Mesothelial cell of epicardium (in vitro differentiated cells): ENCODE measurements at regions not wholly inside any gene's neighbourhood (a gene's known extent, or its start where the extent isn't known, plus 50 kb on each side); places are given as distances from the start of the nearest gene placed in this dataset.

Experiments used
- DNase-seq, 2 experiments: peaks; one replicate each; pipeline ENCODE4 v3.0.0; 2021; ENCODE audit warnings: low spot score in 2 of 2; ENCODE audit not compliant: unreplicated experiment in 2 of 2
- H3K27ac Mint-ChIP-seq: 2 replicates; pipeline ENCODE4 v1.8.0; 2021; ENCODE audit warnings: mixed read lengths
- H3K27me3 Mint-ChIP-seq: 2 replicates; pipeline ENCODE4 v1.8.0; 2021; ENCODE audit warnings: low read depth, mixed read lengths
- H3K36me3 Mint-ChIP-seq: 2 replicates; pipeline ENCODE4 v1.8.0; 2021; ENCODE audit warnings: mixed read lengths
- H3K4me1 Mint-ChIP-seq: 2 replicates; pipeline ENCODE4 v1.8.0; 2021; ENCODE audit warnings: mixed read lengths
- H3K4me3 Mint-ChIP-seq: 2 replicates; pipeline ENCODE4 v1.8.0; 2021; ENCODE audit warnings: mild to moderate bottlenecking, moderate library complexity, mixed read lengths
- H3K9me3 Mint-ChIP-seq: 2 replicates; pipeline ENCODE4 v1.8.0; 2021; ENCODE audit warnings: mixed read lengths
- TF ChIP-seq, protein P1 (sequence below): fragments of 200-600 bp; sonication (generic); IDR thresholded peaks from one replicate; pipeline ENCODE4 v1.5.0; 2021; ENCODE audit warnings: antibody characterized with exemption; ENCODE audit not compliant: unreplicated experiment

GRCh38 chr15:31179693-31180092, 78.2 kb upstream of the TRPM1 start:
- Mint-ChIP-seq H3K27ac (no peak overlapping the region), H3K4me3 (no peak overlapping the region), H3K27me3 (no peaks in the 10 kb centered on the region), H3K9me3 (peaks cover 29% of the 10 kb centered on the region), H3K4me1 (no peaks in the 10 kb centered on the region), H3K36me3 (no peaks in the 10 kb centered on the region)
- TF ChIP-seq, protein P1, sequence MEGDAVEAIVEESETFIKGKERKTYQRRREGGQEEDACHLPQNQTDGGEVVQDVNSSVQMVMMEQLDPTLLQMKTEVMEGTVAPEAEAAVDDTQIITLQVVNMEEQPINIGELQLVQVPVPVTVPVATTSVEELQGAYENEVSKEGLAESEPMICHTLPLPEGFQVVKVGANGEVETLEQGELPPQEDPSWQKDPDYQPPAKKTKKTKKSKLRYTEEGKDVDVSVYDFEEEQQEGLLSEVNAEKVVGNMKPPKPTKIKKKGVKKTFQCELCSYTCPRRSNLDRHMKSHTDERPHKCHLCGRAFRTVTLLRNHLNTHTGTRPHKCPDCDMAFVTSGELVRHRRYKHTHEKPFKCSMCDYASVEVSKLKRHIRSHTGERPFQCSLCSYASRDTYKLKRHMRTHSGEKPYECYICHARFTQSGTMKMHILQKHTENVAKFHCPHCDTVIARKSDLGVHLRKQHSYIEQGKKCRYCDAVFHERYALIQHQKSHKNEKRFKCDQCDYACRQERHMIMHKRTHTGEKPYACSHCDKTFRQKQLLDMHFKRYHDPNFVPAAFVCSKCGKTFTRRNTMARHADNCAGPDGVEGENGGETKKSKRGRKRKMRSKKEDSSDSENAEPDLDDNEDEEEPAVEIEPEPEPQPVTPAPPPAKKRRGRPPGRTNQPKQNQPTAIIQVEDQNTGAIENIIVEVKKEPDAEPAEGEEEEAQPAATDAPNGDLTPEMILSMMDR = no peak
- DNase-seq = no peak

DNA sequence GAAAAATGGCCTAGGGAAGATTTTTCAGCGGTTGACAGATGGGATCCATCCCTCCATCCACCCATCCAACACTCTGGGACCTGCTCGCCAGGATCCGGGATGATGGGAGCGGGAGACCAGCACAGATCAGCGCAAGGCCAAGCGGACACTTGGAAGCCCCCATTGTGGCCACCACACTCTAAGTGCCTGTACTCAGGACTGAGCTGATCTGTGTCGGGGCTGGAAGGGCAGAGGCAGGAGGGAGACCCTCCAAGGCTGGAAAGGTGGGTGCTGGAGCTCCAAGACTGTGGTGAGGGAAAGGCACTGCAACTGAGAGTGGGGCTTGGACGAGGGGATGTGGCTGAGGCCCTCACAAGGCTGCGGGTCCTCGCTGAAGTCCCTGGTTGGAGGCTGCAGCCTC, 91.8 kb upstream of the TRPM1 start:
- peaks cover 24% of the 10 kb centered on the region for H3K9me3 Mint-ChIP-seq

GRCh38 chr15:31195871-31196270, 94.3 kb upstream of the TRPM1 start:
- no peak overlapping the region for H3K27ac Mint-ChIP-seq
- H3K4me1 Mint-ChIP-seq = no peaks in the 10 kb centered on the region

More for the DNA sequence above, 91.8 kb upstream of the TRPM1 start:
- TF ChIP-seq, protein P1 = no peak
- Mint-ChIP-seq H3K27me3 (peaks cover 3% of the 10 kb centered on the region), H3K27ac (no peak overlapping the region), H3K4me1 (no peaks in the 10 kb centered on the region), H3K4me3 (no peak overlapping the region), H3K36me3 (peaks cover 4% of the 10 kb centered on the region)
- no peak for DNase-seq

DNA sequence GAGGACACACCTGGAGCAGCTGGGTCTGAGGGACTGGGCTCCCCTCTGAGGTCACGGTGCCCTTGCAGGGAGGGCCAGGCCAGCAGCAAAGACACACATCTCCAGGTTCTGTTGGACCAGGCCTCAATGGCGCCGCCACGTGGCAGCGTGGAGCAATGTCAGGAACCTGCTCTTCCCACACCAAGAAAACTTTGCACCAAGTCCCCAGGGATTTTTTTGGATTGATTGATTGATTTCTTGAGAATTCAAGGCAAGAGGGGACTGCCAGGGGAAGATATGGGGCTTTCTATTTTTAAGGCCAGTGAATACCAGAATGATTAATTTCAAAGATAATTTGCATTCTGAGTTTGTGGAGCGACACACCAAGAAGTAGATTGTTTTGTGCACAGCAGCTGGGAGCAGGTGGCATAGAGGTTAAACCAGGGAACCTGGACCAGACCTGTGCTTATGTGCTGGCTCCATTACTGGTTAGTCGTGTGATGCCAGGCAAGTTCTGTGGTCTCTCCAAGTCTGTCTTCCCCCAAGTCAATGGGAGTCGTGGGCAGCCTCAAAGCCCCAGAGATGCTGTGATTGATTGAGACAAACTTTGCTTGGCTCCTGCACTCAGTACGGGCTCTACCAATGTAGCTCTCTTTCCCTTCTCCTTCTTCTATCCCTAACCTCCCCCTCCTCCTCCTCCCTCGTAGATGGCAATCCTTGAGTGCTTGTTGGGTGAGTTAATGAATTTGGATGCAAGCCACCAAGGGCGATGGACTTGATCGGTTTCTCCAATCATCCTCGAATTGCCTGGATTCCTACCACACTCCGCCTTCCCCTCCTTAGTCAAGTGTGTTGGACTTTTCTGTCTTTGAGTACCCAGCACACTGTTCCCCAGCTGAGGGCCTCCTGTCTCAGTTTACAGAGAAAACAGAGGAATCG, 96.2 kb upstream of the TRPM1 start:
- Mint-ChIP-seq H3K27me3 (peaks cover 4% of the 10 kb centered on the region), H3K27ac (no peak overlapping the region), H3K9me3 (peaks cover 5% of the 10 kb centered on the region), H3K4me3 (no peak overlapping the region), H3K4me1 (no peaks in the 10 kb centered on the region), H3K36me3 (no peaks in the 10 kb centered on the region)
- TF ChIP-seq, protein P1 = peak; percentile 63
- no peak for DNase-seq

More at GRCh38 chr15:31195871-31196270, 94.3 kb upstream of the TRPM1 start:
- no peak for DNase-seq
- TF ChIP-seq, protein P1 = no peak
- H3K27me3 Mint-ChIP-seq = peaks cover 4% of the 10 kb centered on the region
- no peak overlapping the region for H3K4me3 Mint-ChIP-seq
- H3K9me3 Mint-ChIP-seq = peaks cover 8% of the 10 kb centered on the region
- no peaks in the 10 kb centered on the region for H3K36me3 Mint-ChIP-seq

DNA sequence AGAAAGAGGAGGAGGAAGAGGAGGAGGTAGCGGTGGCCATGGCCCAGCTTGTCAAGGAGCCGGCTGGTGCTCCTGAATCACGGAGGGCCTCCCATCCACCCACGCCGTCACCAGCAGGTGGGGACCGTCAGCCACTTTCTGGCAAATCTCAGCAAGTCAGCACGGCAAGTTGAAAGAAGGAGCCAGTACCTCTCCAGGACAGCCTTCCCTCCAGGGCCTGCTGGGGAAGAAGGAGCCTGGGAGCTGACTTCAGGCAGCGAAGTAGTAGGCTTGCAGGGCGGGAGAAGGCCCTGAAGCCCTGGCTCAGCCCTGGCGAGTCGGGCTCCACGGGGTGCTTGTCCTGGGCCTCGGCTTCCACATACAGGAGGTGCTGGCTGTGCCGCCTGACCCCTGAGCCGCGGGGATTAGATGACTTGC, 99.2 kb upstream of the TRPM1 start:
- TF ChIP-seq, protein P1 = peak; percentile 49
- H3K27ac Mint-ChIP-seq = no peak overlapping the region
- no peaks in the 10 kb centered on the region for H3K36me3 Mint-ChIP-seq
- no peak overlapping the region for H3K4me3 Mint-ChIP-seq
- peak; percentile 60 to 84 for DNase-seq
- H3K4me1 Mint-ChIP-seq = no peaks in the 10 kb centered on the region
- peaks cover 4% of the 10 kb centered on the region for H3K27me3 Mint-ChIP-seq
- no peaks in the 10 kb centered on the region for H3K9me3 Mint-ChIP-seq
